ENCODE measurements at regions not wholly inside any gene's neighbourhood (a gene's known extent, or its start where the extent isn't known, plus 50 kb on each side); places are given as distances from the start of the nearest gene placed in this dataset.

DNA sequence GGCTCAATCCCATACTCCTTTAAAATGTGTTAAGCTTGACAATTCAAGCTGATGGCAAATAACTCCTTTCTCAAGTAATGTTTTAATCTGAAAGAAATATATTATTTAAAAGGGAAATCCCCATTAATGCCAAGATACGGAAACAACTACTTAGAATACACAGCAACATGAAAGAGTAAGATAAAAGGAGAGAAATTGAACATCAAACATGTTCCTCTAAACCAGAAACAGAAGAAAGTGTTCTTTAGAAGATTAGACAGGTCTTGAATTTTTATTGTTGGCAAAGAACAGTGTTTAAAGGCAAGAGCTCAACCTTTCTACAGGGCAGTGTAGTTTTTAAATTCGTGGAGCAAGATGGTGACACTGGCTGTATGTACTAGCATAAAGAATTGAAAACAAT lies 105.8 kb upstream of the NRIP1 start:
- Mint-ChIP-seq H3K4me1 (peaks cover 9% of the 10 kb centered on the region), H3K27ac (no peak overlapping the region), H3K27me3 (ENCODE audit: low read depth, poor library complexity) (no peaks in the 10 kb centered on the region), H3K4me3 (no peak overlapping the region), H3K9me3 (peaks cover 16% of the 10 kb centered on the region), H3K36me3 (ENCODE audit: low read depth) (no peaks in the 10 kb centered on the region)
- TF ChIP-seq, protein P1, sequence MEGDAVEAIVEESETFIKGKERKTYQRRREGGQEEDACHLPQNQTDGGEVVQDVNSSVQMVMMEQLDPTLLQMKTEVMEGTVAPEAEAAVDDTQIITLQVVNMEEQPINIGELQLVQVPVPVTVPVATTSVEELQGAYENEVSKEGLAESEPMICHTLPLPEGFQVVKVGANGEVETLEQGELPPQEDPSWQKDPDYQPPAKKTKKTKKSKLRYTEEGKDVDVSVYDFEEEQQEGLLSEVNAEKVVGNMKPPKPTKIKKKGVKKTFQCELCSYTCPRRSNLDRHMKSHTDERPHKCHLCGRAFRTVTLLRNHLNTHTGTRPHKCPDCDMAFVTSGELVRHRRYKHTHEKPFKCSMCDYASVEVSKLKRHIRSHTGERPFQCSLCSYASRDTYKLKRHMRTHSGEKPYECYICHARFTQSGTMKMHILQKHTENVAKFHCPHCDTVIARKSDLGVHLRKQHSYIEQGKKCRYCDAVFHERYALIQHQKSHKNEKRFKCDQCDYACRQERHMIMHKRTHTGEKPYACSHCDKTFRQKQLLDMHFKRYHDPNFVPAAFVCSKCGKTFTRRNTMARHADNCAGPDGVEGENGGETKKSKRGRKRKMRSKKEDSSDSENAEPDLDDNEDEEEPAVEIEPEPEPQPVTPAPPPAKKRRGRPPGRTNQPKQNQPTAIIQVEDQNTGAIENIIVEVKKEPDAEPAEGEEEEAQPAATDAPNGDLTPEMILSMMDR (IDR thresholded peaks at IDR 0.05): no peak
- DNase-seq: no peak

DNA sequence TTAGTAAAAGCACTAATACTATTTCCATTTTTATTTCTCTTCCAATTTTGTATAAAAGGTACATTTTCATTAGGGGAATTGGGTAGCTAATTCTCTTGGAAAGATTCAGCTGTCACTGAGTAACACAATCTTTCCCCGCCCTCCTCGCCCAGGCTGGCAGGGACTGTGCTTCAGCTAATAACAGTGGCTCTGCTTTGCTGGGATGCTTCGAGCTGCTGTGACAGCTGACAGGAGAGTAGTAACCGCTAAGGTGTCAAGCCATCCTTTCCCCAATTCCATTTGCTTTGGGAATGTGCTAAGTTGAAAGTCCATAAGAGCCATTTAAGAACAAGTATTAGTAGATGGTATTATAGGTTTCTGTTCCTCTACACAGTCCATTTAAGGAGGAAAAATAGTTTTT lies 106.7 kb upstream of the NRIP1 start:
- TF ChIP-seq, protein P1 (IDR thresholded peaks at IDR 0.05): no peak
- Mint-ChIP-seq H3K4me1 (peaks cover 9% of the 10 kb centered on the region), H3K4me3 (no peak overlapping the region), H3K9me3 (peaks cover 16% of the 10 kb centered on the region), H3K27ac (no peak overlapping the region), H3K27me3 (ENCODE audit: low read depth, poor library complexity) (no peaks in the 10 kb centered on the region), H3K36me3 (ENCODE audit: low read depth) (no peaks in the 10 kb centered on the region)
- no peak for DNase-seq

DNA sequence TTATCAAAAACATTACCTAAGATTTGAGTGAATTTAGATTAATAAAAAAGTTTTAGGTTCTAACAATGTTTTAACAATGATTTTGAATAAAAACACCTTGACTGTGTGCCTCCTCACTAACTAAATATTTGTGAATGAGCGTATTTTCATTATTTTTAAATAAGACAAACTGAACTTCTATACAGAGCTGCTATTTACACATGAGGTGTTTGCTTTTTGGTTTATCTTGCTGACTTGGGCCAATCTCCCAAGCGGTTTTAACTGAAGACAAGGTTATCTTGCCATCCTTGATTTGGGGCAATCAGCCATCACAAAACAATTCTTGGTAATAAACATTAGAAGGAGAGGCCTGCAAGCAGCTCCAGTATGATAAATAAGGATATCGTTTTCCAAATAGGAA lies 108.2 kb upstream of the NRIP1 start:
- peaks cover 9% of the 10 kb centered on the region for H3K4me1 Mint-ChIP-seq
- TF ChIP-seq, protein P1 (IDR thresholded peaks at IDR 0.05): no peak
- H3K9me3 Mint-ChIP-seq: peaks cover 15% of the 10 kb centered on the region
- no peaks in the 10 kb centered on the region for H3K27me3 Mint-ChIP-seq (ENCODE audit: low read depth, poor library complexity)
- no peak overlapping the region for H3K4me3 Mint-ChIP-seq
- no peak for DNase-seq
- no peaks in the 10 kb centered on the region for H3K36me3 Mint-ChIP-seq (ENCODE audit: low read depth)
- H3K27ac Mint-ChIP-seq: no peak overlapping the region

DNA sequence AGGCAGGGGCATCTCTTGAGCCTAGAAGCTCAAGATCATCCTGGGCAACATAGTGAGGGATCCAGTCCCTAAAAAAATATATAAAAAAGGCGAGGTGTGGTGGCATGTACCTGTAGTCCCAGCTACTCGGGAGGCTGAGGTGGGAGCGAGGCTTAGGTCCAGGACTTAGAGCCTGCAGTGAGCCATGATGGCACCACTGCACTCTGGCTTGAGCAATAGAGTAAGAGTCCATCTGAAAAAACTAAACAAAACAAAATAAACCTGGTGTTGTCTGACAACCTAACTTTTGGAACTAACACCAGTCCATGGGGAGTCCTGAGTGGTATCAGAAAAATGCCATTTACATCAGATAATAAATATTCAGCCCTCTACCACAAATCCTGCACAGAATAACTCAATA lies 110.1 kb upstream of the NRIP1 start:
- Mint-ChIP-seq H3K27ac (no peak overlapping the region), H3K4me1 (peaks cover 9% of the 10 kb centered on the region), H3K4me3 (no peak overlapping the region), H3K36me3 (ENCODE audit: low read depth) (no peaks in the 10 kb centered on the region), H3K27me3 (ENCODE audit: low read depth, poor library complexity) (no peaks in the 10 kb centered on the region), H3K9me3 (peaks cover 4% of the 10 kb centered on the region)
- TF ChIP-seq, protein P1 (IDR thresholded peaks at IDR 0.05): no peak
- no peak for DNase-seq

DNA sequence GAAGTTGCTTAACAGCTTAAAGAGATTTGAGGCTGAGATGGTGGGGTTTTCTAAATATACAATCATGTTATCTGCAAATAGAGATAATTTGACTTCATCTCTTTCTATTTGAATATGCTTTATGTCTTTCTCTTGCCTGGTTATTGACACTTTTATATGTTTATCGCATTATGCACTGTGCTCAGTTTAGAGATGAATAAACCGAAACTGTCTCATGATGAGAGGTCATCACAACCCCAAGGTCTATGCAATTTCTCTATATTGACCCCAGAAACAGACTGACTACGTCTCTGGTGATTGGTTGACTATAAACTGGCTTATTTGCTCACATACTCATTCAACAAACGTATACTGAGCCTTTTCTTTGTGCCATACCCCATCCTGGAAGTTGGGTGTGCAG lies 117.9 kb upstream of the NRIP1 start:
- Mint-ChIP-seq H3K27me3 (ENCODE audit: low read depth, poor library complexity) (no peaks in the 10 kb centered on the region), H3K4me3 (no peak overlapping the region), H3K9me3 (peaks cover 29% of the 10 kb centered on the region), H3K36me3 (ENCODE audit: low read depth) (no peaks in the 10 kb centered on the region), H3K27ac (no peak overlapping the region), H3K4me1 (peaks cover 7% of the 10 kb centered on the region)
- TF ChIP-seq, protein P1 (IDR thresholded peaks at IDR 0.05): no peak
- no peak for DNase-seq

DNA sequence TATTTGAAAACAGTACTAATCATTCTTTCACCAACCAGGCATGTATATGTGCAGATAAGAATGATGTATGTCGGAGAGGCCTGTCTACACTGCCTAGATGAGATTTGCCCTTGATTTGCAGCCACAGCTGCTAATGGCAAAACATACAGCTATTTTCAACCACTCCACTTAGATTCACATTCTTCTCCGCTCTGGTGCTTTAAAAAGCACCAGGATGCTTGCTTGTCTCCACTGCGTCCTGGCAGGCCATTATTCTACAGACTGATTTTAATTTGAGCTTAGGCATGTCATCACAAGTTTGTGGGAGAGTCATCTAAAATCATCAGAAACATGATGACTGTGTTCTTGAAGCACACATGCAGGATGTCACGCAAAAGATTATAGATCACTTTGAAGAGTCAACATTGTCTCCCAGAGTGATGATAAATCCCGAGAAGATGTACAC lies 119.0 kb upstream of the NRIP1 start:
- TF ChIP-seq, protein P1 (IDR thresholded peaks at IDR 0.05): no peak
- H3K36me3 Mint-ChIP-seq (ENCODE audit: low read depth): no peaks in the 10 kb centered on the region
- H3K4me3 Mint-ChIP-seq: no peak overlapping the region
- no peak for DNase-seq
- H3K4me1 Mint-ChIP-seq: peaks cover 7% of the 10 kb centered on the region
- no peaks in the 10 kb centered on the region for H3K27me3 Mint-ChIP-seq (ENCODE audit: low read depth, poor library complexity)
- H3K9me3 Mint-ChIP-seq: peaks cover 32% of the 10 kb centered on the region
- no peak overlapping the region for H3K27ac Mint-ChIP-seq

Measured in nephron progenitor cell (in vitro differentiated cells).